Esophagus muscularis mucosa (tissue), 4 donors: ENCODE measurements at regions not wholly inside any gene's neighbourhood (a gene's known extent, or its start where the extent isn't known, plus 50 kb on each side); places are given as distances from the start of the nearest gene placed in this dataset.

Experiments
- DNase-seq: peaks from one replicate; pipeline ENCODE4 v3.0.0-alpha.2; 2017; ENCODE audit errors: extremely low spot score
- H3K27ac ChIP-seq, 4 donors: fragments of 200-600 bp; sonication (generic); replicated peaks in 1 of 4; 1 replicate in 3 of 4; 2 replicates in 1 of 4; pipeline ENCODE4 v1.5.1; 2016 to 2019; ENCODE audit warnings: mild to moderate bottlenecking in 1 of 4
- H3K27me3 ChIP-seq, 4 donors: fragments of 200-600 bp; sonication (generic); one replicate each; pipeline versions ENCODE4 v1.5.1 to v1.6.0; 2016 to 2019
- H3K36me3 ChIP-seq, 4 donors: fragments of 200-600 bp; sonication (generic); one replicate each; pipeline ENCODE4 v1.5.1; 2016 to 2019
- H3K4me1 ChIP-seq, 4 donors: fragments of 200-600 bp; sonication (generic); one replicate each; pipeline ENCODE4 v1.5.1; 2016 to 2019
- H3K4me3 ChIP-seq, 4 donors: fragments of 200-600 bp; sonication (generic); 1 replicate in 2 of 4; 2 replicates in 2 of 4; pipeline ENCODE4 v1.5.1; 2016 to 2019; ENCODE audit warnings: mild to moderate bottlenecking in 4 of 4, moderate library complexity in 1 of 4
- H3K9me3 ChIP-seq, 4 donors: fragments of 200-600 bp; sonication (generic); 1 replicate in 3 of 4; 2 replicates in 1 of 4; pipeline ENCODE4 v1.5.1; 2016 to 2019
- CTCF ChIP-seq, 3 experiments: fragments of 200-600 bp in 2 of 3; fragments of 450-650 bp in 1 of 3; sonication (generic) in 2 of 3; IDR thresholded peaks; one replicate each; pipeline ENCODE4 v1.5.1; 2017 to 2019; ENCODE audit warnings: antibody characterized with exemption in 3 of 3, mild to moderate bottlenecking in 2 of 3, moderate library complexity in 1 of 3
- EP300 ChIP-seq: sonication (generic); formaldehyde crosslinking; IDR thresholded peaks from one replicate; pipeline ENCODE4 v1.6.1; 2017; ENCODE audit warnings: antibody characterized with exemption
- POLR2A ChIP-seq: fragments of 450-650 bp; IDR thresholded peaks from one replicate; pipeline ENCODE4 v1.6.1; 2017; ENCODE audit warnings: antibody characterized with exemption, moderate library complexity, mild to moderate bottlenecking, low read depth
- POLR2AphosphoS5 ChIP-seq, 2 donors: sonication (generic); formaldehyde crosslinking; IDR thresholded peaks; one replicate each; pipeline ENCODE4 v1.6.1; 2017; ENCODE audit warnings: antibody characterized with exemption in 2 of 2
- WGBS: methylation state at CpG from one replicate; pipeline ENCODE4 v1.1.5; 2018; 5-methylcytosine and 5-hydroxymethylcytosine counted together
- intact Hi-C: fragments of 100-400 bp; cut with DNase I; formaldehyde crosslinking; loops from one replicate; pipeline ENCODE4 v1.15.1; 2023
- small RNA-seq, 3 donors: library from RNA; depleted of rRNA; stranded (forward); fragments of <200 nt; gene quantifications; one replicate each; pipeline ENCODE3, GENCODE V24; 2016

GRCh38 chr12:29847246-29847645 is 63.5 kb upstream of the TMTC1 start:
- Histone ChIP-seq H3K27ac (no peak overlapping the region), H3K4me3 (no peak overlapping the region), H3K36me3 (no peaks in the 10 kb centered on the region), H3K27me3 (no peaks in the 10 kb centered on the region), H3K9me3 (peaks cover 0 to 6% (median 3%) of the 10 kb centered on the region in 4 donors), H3K4me1 (no peaks in the 10 kb centered on the region)
- WGBS = 59% methylated on average over 2 of the region's 2 CpGs
- intact Hi-C loops = no loop called here
- no peak for DNase-seq
- TF ChIP-seq CTCF (IDR thresholded peaks at IDR 0.05) (no peak), POLR2A (no peak), EP300 (no peak), POLR2AphosphoS5 (IDR thresholded peaks at IDR 0.05) (no peak)

GRCh38 chr12:29844667-29845066 is 60.9 kb upstream of the TMTC1 start:
- Histone ChIP-seq H3K27ac (no peak overlapping the region), H3K36me3 (no peaks in the 10 kb centered on the region), H3K4me3 (no peak overlapping the region), H3K27me3 (no peaks in the 10 kb centered on the region), H3K4me1 (no peaks in the 10 kb centered on the region), H3K9me3 (peaks cover 0 to 11% (median 3%) of the 10 kb centered on the region in 4 donors)
- no peak for DNase-seq
- intact Hi-C loops = no loop called here
- TF ChIP-seq POLR2A = no peak
- no peak for TF ChIP-seq POLR2AphosphoS5 (IDR thresholded peaks at IDR 0.05)
- TF ChIP-seq CTCF (IDR thresholded peaks at IDR 0.05) = no peak
- no peak for TF ChIP-seq EP300
- WGBS = 83% methylated on average over 2 of the region's 2 CpGs

GRCh38 chr12:29843036-29843435 is 59.3 kb upstream of the TMTC1 start:
- intact Hi-C loops = no loop called here
- Histone ChIP-seq H3K27me3 (no peaks in the 10 kb centered on the region), H3K4me3 (no peak overlapping the region), H3K4me1 (no peaks in the 10 kb centered on the region), H3K9me3 (peaks cover 0 to 19% (median 8%) of the 10 kb centered on the region in 4 donors), H3K36me3 (no peaks in the 10 kb centered on the region), H3K27ac (no peak overlapping the region)
- TF ChIP-seq POLR2AphosphoS5 (IDR thresholded peaks at IDR 0.05) (no peak), CTCF (IDR thresholded peaks at IDR 0.05) (no peak), POLR2A (no peak), EP300 (no peak)
- no peak for DNase-seq

GRCh38 chr12:29838768-29839167 is 55.0 kb upstream of the TMTC1 start:
- H3K4me3 ChIP-seq = no peak overlapping the region
- no peak for DNase-seq
- H3K4me1 ChIP-seq = no peaks in the 10 kb centered on the region
- intact Hi-C loops = no loop called here
- H3K36me3 ChIP-seq = no peaks in the 10 kb centered on the region
- H3K27ac ChIP-seq = no peak overlapping the region
- WGBS = 97% methylated on average over 1 of the region's 1 CpG
- no peaks in the 10 kb centered on the region for H3K27me3 ChIP-seq
- no peak for TF ChIP-seq EP300
- no peak for TF ChIP-seq CTCF (IDR thresholded peaks at IDR 0.05)
- no peak for TF ChIP-seq POLR2A
- no peak for TF ChIP-seq POLR2AphosphoS5 (IDR thresholded peaks at IDR 0.05)
- H3K9me3 ChIP-seq = peaks cover 0 to 22% (median 8%) of the 10 kb centered on the region in 4 donors

Small RNA genes lying in the stretch of these regions (small RNA-seq; reads per million reads assigned to genes)
- gene AC023511.2 (0 reads per million in 3 donors), gene RNA5SP356 (0 to 0.51 (median 0.08) reads per million in 3 donors)
